GM19463 (cell line): ENCODE measurements at regions not wholly inside any gene's neighbourhood (a gene's known extent, or its start where the extent isn't known, plus 50 kb on each side); places are given as distances from the start of the nearest gene placed in this dataset.

Experiments
- ATAC-seq: cut with Tn5 transposase; IDR thresholded peaks from one replicate; pipeline ENCODE4 v1.9.1; 2021; ENCODE audit warnings: mild to moderate bottlenecking, moderate library complexity; ENCODE audit not compliant: unreplicated experiment

- ATAC-seq = no peak
Observed at GRCh38 chr9:90245661-90246060, 397.0 kb downstream of the DIRAS2 start.

- no peak for ATAC-seq
Observed at GRCh38 chr9:90249094-90249493, 393.5 kb downstream of the DIRAS2 start.

- ATAC-seq = no peak
Observed at GRCh38 chr9:90251316-90251715, 391.3 kb downstream of the DIRAS2 start.

- ATAC-seq = no peak
Observed at GRCh38 chr9:90256345-90256744, 386.3 kb downstream of the DIRAS2 start.

- no peak for ATAC-seq
Observed at GRCh38 chr9:90259311-90260246, 383.0 kb downstream of the DIRAS2 start.

- ATAC-seq = no peak
Observed at GRCh38 chr9:90261698-90262097, 380.9 kb downstream of the DIRAS2 start.

GRCh38 chr9:90268613-90269012 is 374.0 kb downstream of the DIRAS2 start:
- ATAC-seq = no peak

- ATAC-seq = no peak
Observed at GRCh38 chr9:90271707-90272106, 370.9 kb downstream of the DIRAS2 start.

- no peak for ATAC-seq
Observed at GRCh38 chr9:90274725-90275124, 367.9 kb downstream of the DIRAS2 start.

- ATAC-seq = no peak
Observed at GRCh38 chr9:90285946-90286345, 356.7 kb downstream of the DIRAS2 start.

- peak; percentile 99 for ATAC-seq
Observed at GRCh38 chr9:90287567-90288274, 354.9 kb downstream of the DIRAS2 start.

- no peak for ATAC-seq
Observed at GRCh38 chr9:90288275-90288639, 354.4 kb downstream of the DIRAS2 start.

GRCh38 chr9:90290716-90291485 is 351.7 kb downstream of the DIRAS2 start:
- ATAC-seq = no peak

GRCh38 chr9:90296539-90296938 is 346.1 kb downstream of the DIRAS2 start:
- no peak for ATAC-seq

- ATAC-seq = no peak
Observed at GRCh38 chr9:90299968-90300367, 342.7 kb downstream of the DIRAS2 start.

GRCh38 chr9:90300611-90301276 is 341.9 kb downstream of the DIRAS2 start:
- no peak for ATAC-seq

- ATAC-seq = no peak
Observed at GRCh38 chr9:90301277-90301653, 341.4 kb downstream of the DIRAS2 start.

GRCh38 chr9:90303655-90304054 is 339.0 kb downstream of the DIRAS2 start:
- no peak for ATAC-seq

- ATAC-seq = no peak
Observed at GRCh38 chr9:90306158-90306557, 336.5 kb downstream of the DIRAS2 start.

GRCh38 chr9:90307167-90307833 is 335.3 kb downstream of the DIRAS2 start:
- no peak for ATAC-seq
